Natural killer cell (primary cell): ENCODE measurements at regions not wholly inside any gene's neighbourhood (a gene's known extent, or its start where the extent isn't known, plus 50 kb on each side); places are given as distances from the start of the nearest gene placed in this dataset.
A peak's percentile ranks its signal among the peaks of the same experiment; 100 is the strongest.

Experiments used
- ATAC-seq, 3 donors: fragments of 150-1000 bp in 2 of 3; fragments of 200-7000 bp in 1 of 3; cut with Tn5 transposase; 1 replicate in 1 of 3; 2 replicates in 2 of 3; pipeline ENCODE4 v1.10.0; 2021; ENCODE audit warnings: mild to moderate bottlenecking in 2 of 3, moderate library complexity in 2 of 3
- DNase-seq, 2 donors: peaks; one replicate each; pipeline versions ENCODE4 v3.0.0 to v3.0.0-alpha.2; 2013 to 2021; ENCODE audit warnings: mixed read lengths in 1 of 2
- H3K27ac ChIP-seq: one replicate; pipeline ENCODE4 v1.5.1; 2013; ENCODE audit warnings: mild to moderate bottlenecking, low read length
- H3K27me3 ChIP-seq: one replicate; pipeline ENCODE4 v1.6.1; 2013; ENCODE audit warnings: low read length; ENCODE audit not compliant: control insufficient read depth, insufficient read depth
- H3K36me3 ChIP-seq: one replicate; pipeline ENCODE4 v1.6.1; 2013; ENCODE audit warnings: low read length; ENCODE audit not compliant: control insufficient read depth, insufficient read depth
- H3K4me1 ChIP-seq: one replicate; pipeline ENCODE4 v1.6.1; 2013; ENCODE audit warnings: low read length; ENCODE audit not compliant: control insufficient read depth, insufficient read depth
- H3K4me3 ChIP-seq: one replicate; pipeline ENCODE4 v1.5.1; 2013; ENCODE audit warnings: low read length
- H3K9me3 ChIP-seq: one replicate; pipeline ENCODE4 v1.6.1; 2013; ENCODE audit warnings: low read length; ENCODE audit not compliant: control insufficient read depth, insufficient read depth
- H3K27ac Mint-ChIP-seq, 2 donors: one replicate each; pipeline ENCODE4 v1.8.0; 2022; ENCODE audit warnings: mild to moderate bottlenecking in 2 of 2, mixed read lengths in 2 of 2, moderate library complexity in 1 of 2
- H3K27me3 Mint-ChIP-seq, 2 donors: one replicate each; pipeline ENCODE4 v1.8.0; 2022; ENCODE audit warnings: low read depth in 2 of 2, mixed read lengths in 2 of 2
- H3K36me3 Mint-ChIP-seq: one replicate; pipeline ENCODE4 v1.8.0; 2022; ENCODE audit warnings: mixed read lengths
- H3K4me1 Mint-ChIP-seq, 2 donors: one replicate each; pipeline ENCODE4 v1.8.0; 2022; ENCODE audit warnings: mixed read lengths in 2 of 2
- H3K4me3 Mint-ChIP-seq: one replicate; pipeline ENCODE4 v1.8.0; 2022; ENCODE audit warnings: mild to moderate bottlenecking, moderate library complexity, mixed read lengths
- H3K9me3 Mint-ChIP-seq, 2 donors: one replicate each; pipeline ENCODE4 v1.8.0; 2022; ENCODE audit warnings: mixed read lengths in 2 of 2
- WGBS: methylation state at CpG from one replicate; pipeline ENCODE4 v1.1.7; 2013; ENCODE audit warnings: missing lambda C conversion rate; ENCODE audit not compliant: insufficient coverage; 5-methylcytosine and 5-hydroxymethylcytosine counted together
- intact Hi-C: fragments of 100-400 bp; cut with micrococcal nuclease; formaldehyde crosslinking; loops from one replicate; pipeline ENCODE4 v1.14.2; 2022
- TF ChIP-seq, protein P1 (sequence below): fragments of 200-600 bp; IDR thresholded peaks from one replicate; pipeline ENCODE4 v1.8.0; 2022; ENCODE audit warnings: antibody characterized with exemption

DNA sequence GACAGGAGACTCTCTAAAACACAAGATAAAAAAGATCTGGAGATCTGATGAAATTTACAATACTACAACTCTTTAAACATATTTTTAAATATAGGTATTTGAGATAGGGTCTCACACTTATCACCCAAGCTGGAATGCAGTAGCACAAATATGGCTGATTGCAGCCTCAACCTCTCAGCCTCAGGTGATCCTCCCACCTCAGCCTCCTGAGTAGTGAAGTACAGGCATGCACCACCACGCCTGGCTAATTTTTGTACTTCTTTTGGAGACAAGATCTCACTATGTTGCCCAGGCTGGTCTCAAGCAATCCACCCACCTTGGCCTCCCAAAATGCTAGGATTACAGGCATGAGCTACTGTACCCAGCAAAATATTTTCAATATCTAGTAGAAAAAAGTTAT lies 170.0 kb upstream of the NR5A2 start:
- TF ChIP-seq, protein P1, sequence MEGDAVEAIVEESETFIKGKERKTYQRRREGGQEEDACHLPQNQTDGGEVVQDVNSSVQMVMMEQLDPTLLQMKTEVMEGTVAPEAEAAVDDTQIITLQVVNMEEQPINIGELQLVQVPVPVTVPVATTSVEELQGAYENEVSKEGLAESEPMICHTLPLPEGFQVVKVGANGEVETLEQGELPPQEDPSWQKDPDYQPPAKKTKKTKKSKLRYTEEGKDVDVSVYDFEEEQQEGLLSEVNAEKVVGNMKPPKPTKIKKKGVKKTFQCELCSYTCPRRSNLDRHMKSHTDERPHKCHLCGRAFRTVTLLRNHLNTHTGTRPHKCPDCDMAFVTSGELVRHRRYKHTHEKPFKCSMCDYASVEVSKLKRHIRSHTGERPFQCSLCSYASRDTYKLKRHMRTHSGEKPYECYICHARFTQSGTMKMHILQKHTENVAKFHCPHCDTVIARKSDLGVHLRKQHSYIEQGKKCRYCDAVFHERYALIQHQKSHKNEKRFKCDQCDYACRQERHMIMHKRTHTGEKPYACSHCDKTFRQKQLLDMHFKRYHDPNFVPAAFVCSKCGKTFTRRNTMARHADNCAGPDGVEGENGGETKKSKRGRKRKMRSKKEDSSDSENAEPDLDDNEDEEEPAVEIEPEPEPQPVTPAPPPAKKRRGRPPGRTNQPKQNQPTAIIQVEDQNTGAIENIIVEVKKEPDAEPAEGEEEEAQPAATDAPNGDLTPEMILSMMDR = no peak
- H3K27me3 ChIP-seq = no peaks in the 10 kb centered on the region
- no peaks in the 10 kb centered on the region for H3K9me3 ChIP-seq
- WGBS = 92% methylated on average over 1 of the region's 1 CpG
- no peak overlapping the region for H3K27ac ChIP-seq
- ATAC-seq (no peak), DNase-seq (no peak)
- H3K4me1 ChIP-seq = no peaks in the 10 kb centered on the region
- H3K9me3 Mint-ChIP-seq = no peaks in the 10 kb centered on the region
- H3K4me3 ChIP-seq = no peak overlapping the region
- peaks cover 0 to 6% of the 10 kb centered on the region in 2 donors for H3K4me1 Mint-ChIP-seq
- H3K36me3 ChIP-seq = no peaks in the 10 kb centered on the region
- H3K27me3 Mint-ChIP-seq = peaks cover 11 to 19% of the 10 kb centered on the region in 2 donors
- no peaks in the 10 kb centered on the region for H3K36me3 Mint-ChIP-seq
- H3K27ac Mint-ChIP-seq = no peak overlapping the region
- no peak overlapping the region for H3K4me3 Mint-ChIP-seq
- intact Hi-C loops = no loop called here

DNA sequence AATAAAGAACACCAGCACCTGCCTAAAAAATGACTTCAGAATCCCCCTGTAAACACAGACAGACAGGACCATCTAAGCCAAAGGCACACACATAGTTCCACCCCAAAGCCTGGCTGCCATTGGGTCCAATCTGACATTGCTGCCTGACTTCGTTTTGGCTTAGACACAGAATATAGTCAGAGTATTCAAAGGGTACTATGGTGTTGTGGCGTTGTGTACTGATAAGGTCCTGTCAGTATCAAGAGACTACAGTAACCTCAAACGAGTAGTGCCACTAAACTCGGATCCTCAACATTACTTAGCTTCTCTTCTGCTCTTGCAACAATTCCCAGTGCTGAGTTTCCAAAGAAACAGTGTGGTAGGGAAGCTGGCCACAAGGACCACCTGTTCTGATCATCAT lies 169.3 kb upstream of the NR5A2 start:
- DNase-seq (no peak), ATAC-seq (no peak)
- Mint-ChIP-seq H3K36me3 (no peaks in the 10 kb centered on the region), H3K4me3 (no peak overlapping the region), H3K27me3 (peaks cover 11 to 19% of the 10 kb centered on the region in 2 donors), H3K27ac (no peak overlapping the region), H3K4me1 (peaks cover 0 to 6% of the 10 kb centered on the region in 2 donors), H3K9me3 (no peaks in the 10 kb centered on the region)
- TF ChIP-seq, protein P1 = no peak
- Histone ChIP-seq H3K4me1 (no peaks in the 10 kb centered on the region), H3K27ac (no peak overlapping the region), H3K36me3 (no peaks in the 10 kb centered on the region), H3K27me3 (no peaks in the 10 kb centered on the region), H3K4me3 (no peak overlapping the region), H3K9me3 (no peaks in the 10 kb centered on the region)
- WGBS = 59% methylated on average over 4 of the region's 4 CpGs
- intact Hi-C loops = no loop called here

DNA sequence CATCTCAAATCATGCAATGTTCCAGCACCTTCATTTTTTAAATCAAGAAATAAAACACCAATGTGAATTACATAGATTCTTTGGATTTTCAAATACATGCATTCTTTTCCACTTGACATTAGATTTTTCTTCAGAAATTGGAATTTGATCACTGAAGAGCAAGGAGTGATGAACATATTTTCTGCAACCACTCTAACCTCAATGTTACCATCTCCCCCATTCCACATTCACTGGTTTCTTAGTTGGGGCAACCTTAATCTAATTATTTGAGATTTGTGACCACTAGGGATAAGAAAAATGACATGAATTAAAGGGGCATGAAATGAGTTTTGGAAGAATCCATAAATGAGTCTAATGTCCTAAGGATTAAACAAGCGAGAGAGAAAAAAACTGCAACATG lies 168.7 kb upstream of the NR5A2 start:
- Mint-ChIP-seq H3K27ac (no peak overlapping the region), H3K4me3 (no peak overlapping the region), H3K36me3 (no peaks in the 10 kb centered on the region), H3K4me1 (peaks cover 0 to 6% of the 10 kb centered on the region in 2 donors), H3K9me3 (no peaks in the 10 kb centered on the region), H3K27me3 (peaks cover 11 to 19% of the 10 kb centered on the region in 2 donors)
- WGBS = 88% methylated on average over 1 of the region's 1 CpG
- Histone ChIP-seq H3K4me3 (no peak overlapping the region), H3K4me1 (no peaks in the 10 kb centered on the region), H3K27me3 (no peaks in the 10 kb centered on the region), H3K27ac (no peak overlapping the region), H3K9me3 (no peaks in the 10 kb centered on the region), H3K36me3 (no peaks in the 10 kb centered on the region)
- TF ChIP-seq, protein P1 = no peak
- ATAC-seq = no peak
- DNase-seq = no peak
- intact Hi-C loops = no loop called here

DNA sequence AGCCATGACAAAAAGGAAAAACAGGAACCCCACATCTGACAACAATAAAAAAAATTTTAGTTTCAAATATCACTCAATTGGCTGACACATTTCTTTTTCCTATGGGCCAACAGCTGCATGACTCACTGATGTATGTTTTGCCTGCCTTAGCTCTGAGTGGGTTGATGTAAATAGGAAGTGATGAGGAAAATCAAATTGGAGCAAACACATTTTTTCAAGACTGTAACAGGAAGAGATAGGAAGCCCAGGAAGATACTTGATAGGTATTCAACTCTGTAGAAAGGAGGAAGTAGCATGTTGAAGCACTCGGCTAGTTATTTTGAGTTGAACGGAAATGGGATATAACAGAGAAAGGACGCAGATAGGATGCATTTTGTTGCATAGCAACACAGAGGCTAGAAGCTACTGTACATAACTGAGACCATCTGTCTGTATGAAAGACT lies 168.0 kb upstream of the NR5A2 start:
- Mint-ChIP-seq H3K27ac (peak overlapping the region in 1 of 2 donors; percentile 22), H3K36me3 (no peaks in the 10 kb centered on the region), H3K4me1 (peaks cover 0 to 6% of the 10 kb centered on the region in 2 donors), H3K9me3 (no peaks in the 10 kb centered on the region), H3K4me3 (no peak overlapping the region), H3K27me3 (peaks cover 7 to 16% of the 10 kb centered on the region in 2 donors)
- ATAC-seq (peak in 2 of 3 donors; percentile 20 to 56), DNase-seq (peak in 1 of 2 donors; percentile 5)
- 8% methylated on average over 3 of the region's 3 CpGs for WGBS
- Histone ChIP-seq H3K4me3 (no peak overlapping the region), H3K4me1 (no peaks in the 10 kb centered on the region), H3K27me3 (no peaks in the 10 kb centered on the region), H3K36me3 (no peaks in the 10 kb centered on the region), H3K9me3 (no peaks in the 10 kb centered on the region), H3K27ac (no peak overlapping the region)
- intact Hi-C loops = no loop called here
- TF ChIP-seq, protein P1 = no peak
